HG03159 (cell line): ENCODE measurements at regions not wholly inside any gene's neighbourhood (a gene's known extent, or its start where the extent isn't known, plus 50 kb on each side); places are given as distances from the start of the nearest gene placed in this dataset.

Experiments used
- ATAC-seq: cut with Tn5 transposase; IDR thresholded peaks from one replicate; pipeline ENCODE4 v1.9.1; 2021; ENCODE audit warnings: mild to moderate bottlenecking, moderate library complexity; ENCODE audit not compliant: unreplicated experiment

GRCh38 chr5:143695244-143695864, 116.6 kb upstream of the HMHB1 start:
- ATAC-seq: no peak

GRCh38 chr5:143694357-143694756, 117.6 kb upstream of the HMHB1 start:
- ATAC-seq: no peak

GRCh38 chr5:143693651-143694252, 118.2 kb upstream of the HMHB1 start:
- peak; percentile 63 for ATAC-seq

- ATAC-seq: no peak
These were observed 119.6 kb upstream of the HMHB1 start for GRCh38 chr5:143692342-143692741.

DNA sequence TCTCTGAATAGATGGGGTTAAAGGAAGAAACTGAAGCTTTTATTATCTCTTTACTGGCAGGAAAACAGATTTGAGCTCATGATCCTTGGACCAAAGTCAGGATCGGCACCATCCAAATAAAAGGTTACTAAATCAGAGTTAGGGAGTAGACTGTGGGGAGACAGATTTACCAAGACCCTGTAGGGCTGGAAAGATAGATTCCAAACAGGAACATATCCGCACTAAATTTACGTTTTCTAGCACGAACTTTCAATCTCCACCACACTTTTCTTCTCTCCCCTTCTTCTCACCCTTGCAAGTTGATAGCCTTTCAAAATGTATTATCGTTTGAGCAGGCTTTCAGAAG, 120.0 kb upstream of the HMHB1 start:
- no peak for ATAC-seq

GRCh38 chr5:143691287-143691944, 120.5 kb upstream of the HMHB1 start:
- ATAC-seq: no peak

DNA sequence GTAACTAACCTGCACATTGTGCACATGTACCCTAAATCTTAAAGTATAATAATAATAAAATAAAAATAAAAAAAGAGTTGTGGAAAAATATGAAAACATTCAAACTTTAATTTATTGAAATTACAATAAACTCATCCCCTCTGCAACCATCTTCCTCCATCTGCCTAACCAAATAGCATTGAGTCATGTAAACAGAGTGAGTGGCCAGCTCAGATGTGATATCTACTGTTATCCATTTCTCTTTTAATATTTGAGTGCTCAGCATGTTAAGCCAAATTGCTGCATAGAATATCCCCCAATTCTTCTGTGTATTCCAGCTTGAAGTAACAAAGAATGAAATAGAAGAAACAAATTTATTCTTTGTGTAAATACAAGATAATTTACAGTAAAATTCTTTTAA, 124.4 kb upstream of the HMHB1 start:
- no peak for ATAC-seq

GRCh38 chr5:143685246-143685815, 126.6 kb upstream of the HMHB1 start:
- ATAC-seq: no peak

DNA sequence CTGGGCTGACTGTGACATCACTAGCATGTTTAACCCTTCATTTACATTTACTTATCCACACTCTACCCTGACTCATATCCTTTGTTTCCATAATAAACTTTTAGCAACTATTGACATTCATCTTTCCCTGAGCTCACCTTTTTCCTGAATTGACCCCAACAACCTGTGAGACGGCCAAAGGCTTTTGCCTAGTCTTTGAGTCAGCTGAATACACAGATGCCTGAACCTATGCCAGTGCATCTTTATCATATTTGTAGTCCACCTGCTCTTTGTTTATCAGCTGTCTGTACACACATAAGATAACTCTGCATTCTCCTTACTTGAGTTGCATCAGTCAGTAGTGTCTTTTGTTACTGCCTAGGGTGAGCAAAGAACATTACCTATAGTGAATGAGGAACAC, 128.5 kb upstream of the HMHB1 start:
- ATAC-seq: no peak

- ATAC-seq: no peak
These were observed 129.0 kb upstream of the HMHB1 start for GRCh38 chr5:143682929-143683386.

GRCh38 chr5:143682246-143682905, 129.6 kb upstream of the HMHB1 start:
- no peak for ATAC-seq

GRCh38 chr5:143680672-143681259, 131.2 kb upstream of the HMHB1 start:
- ATAC-seq: no peak

GRCh38 chr5:143679777-143680176, 132.2 kb upstream of the HMHB1 start:
- no peak for ATAC-seq

DNA sequence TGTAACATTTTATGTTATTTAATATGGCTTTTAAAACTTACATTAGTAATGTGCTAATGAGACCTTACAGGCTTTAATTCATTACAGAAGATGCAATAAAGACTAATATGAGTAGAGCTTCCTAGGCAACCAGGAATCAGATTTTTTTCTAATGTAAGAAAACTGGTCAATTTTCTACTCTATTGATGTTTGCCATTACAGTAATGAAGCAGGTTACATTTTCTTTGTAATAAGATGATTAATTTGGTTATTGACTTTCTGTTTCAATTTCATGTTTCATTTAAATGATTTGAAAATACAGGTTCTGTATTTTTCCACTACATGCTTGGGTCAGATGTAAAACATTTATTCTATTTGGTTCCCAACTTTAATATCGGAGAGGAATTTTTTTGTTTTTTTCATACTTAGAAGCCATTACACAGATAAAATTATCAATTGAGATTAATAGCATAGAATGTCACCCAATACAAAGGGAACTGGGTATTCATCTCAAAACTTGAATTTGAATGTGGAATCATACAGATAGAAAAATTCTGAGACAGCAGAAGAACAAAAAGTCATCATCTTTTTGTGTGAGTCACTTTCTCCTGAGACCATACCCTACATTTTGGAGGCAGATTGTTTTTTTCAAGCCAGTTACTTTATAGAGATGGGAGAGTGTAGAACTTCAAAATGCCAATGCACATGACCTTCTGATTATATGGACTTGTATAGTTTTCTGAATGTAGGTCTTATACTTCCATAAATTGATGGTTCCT, 133.6 kb upstream of the HMHB1 start:
- no peak for ATAC-seq

DNA sequence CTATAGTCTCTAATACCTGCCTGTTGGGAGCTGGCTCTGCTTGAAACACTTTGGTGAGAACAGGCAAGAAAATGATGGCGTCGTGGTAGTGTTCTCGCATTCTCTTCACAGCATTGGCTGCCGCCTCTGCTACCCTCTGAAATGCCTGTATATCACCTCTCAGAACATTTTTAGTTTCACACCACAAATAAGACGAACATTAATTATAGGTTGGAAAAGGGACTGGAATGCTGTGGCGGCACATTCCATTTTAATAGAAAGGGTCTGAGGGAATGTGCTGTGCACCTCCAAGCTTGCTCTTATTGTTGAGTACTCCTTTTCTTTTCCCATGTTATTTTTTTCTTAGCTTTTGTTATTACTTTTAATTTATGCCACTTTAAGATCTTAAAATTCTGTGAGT, 134.6 kb upstream of the HMHB1 start:
- no peak for ATAC-seq

GRCh38 chr5:143676802-143677201, 135.2 kb upstream of the HMHB1 start:
- no peak for ATAC-seq

GRCh38 chr5:143674469-143674786, 137.5 kb upstream of the HMHB1 start:
- no peak for ATAC-seq

DNA sequence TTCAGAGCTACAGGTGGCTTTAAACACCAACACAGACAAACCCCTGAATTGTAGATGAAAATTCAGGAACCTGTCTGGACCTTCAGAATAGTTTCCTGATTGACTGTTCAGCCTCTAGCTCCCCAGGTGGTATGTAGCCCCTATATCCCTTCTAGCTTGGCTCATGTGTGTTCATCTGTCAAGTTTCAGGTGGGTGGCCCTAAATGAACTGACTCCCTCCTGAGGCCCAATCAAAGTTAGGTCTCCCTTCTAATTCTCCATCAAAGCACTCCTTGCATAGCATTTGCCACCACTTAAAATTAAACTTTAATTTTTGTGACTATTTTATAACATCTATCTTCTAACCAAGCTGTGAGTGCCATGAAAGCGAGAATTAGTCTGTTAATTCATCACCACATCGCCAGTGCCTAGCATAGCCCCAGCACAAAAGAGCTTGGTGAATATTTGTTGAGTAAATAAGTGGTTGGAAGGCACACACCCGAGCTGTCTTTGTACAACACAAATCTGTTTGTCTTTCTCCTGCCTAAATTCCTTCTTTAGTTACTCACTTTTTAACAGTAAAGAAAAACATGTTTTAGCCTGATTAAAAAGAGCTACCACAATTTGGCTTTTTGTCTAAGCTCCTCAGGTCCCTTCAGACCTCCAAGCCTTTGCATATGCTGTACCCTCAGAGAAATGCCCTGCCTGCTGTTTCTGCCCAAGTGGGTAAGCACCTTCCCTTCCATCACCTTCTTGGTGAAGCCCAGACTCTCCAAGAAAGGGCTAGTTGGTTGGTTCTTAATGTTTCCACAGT, 138.1 kb upstream of the HMHB1 start:
- no peak for ATAC-seq

DNA sequence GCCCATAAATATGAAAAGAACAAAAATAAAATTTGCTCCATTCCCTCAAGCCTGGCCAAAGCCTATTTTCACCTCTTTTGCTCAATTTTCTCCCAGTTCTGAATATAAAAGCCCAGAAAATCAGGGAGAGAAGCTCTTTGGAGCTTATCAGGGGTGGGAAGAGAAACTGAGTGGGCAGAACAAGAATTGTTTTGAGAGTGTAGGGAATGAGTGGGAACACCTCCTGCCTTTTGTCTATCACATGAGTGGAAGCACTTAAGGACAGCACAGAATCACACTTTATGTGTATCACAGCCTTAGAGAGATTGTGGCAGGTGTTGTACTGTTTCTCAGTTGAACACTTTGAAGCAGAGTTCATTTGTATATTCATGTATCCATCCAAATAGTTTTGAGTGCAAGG, 139.2 kb upstream of the HMHB1 start:
- no peak for ATAC-seq
